OCI-LY1 (cell line): ENCODE measurements at regions not wholly inside any gene's neighbourhood (a gene's known extent, or its start where the extent isn't known, plus 50 kb on each side); places are given as distances from the start of the nearest gene placed in this dataset.

Experiments
- H2AFZ ChIP-seq: fragments of 200-600 bp; sonication (generic), shearing (Covaris generic); 2 replicates; pipeline ENCODE4 v1.6.0; 2014; ENCODE audit warnings: antibody characterized with exemption, mild to moderate bottlenecking, low read length
- H3F3A ChIP-seq: fragments of 200-600 bp; sonication (generic), shearing (Covaris generic); 2 replicates; pipeline ENCODE4 v1.6.0; 2014; ENCODE audit warnings: mild to moderate bottlenecking, antibody characterized with exemption, low read length, moderate library complexity; ENCODE audit not compliant: insufficient read depth
- H3K27ac ChIP-seq: fragments of 200-600 bp; sonication (generic); 2 replicates; pipeline ENCODE4 v1.5.1; 2014; ENCODE audit warnings: low read length, mixed run types, mild to moderate bottlenecking, low read depth; ENCODE audit not compliant: poor library complexity, severe bottlenecking
- H3K27me3 ChIP-seq: fragments of 200-600 bp; sonication (generic); 2 replicates; pipeline ENCODE4 v1.6.0; 2014; ENCODE audit warnings: antibody characterized with exemption, mild to moderate bottlenecking, low read length, moderate library complexity; ENCODE audit not compliant: insufficient read depth
- H3K36me3 ChIP-seq: fragments of 200-600 bp; sonication (generic); 2 replicates; pipeline ENCODE4 v1.6.1; 2014; ENCODE audit warnings: mild to moderate bottlenecking, antibody characterized with exemption, low read length, moderate library complexity, mixed read lengths; ENCODE audit not compliant: insufficient read depth
- H3K4me1 ChIP-seq: fragments of 200-600 bp; sonication (generic); 2 replicates; pipeline ENCODE4 v1.5.1; 2014; ENCODE audit warnings: mild to moderate bottlenecking, low read length, moderate library complexity; ENCODE audit not compliant: insufficient read depth, severe bottlenecking
- H3K4me2 ChIP-seq: fragments of 200-600 bp; sonication (generic), shearing (Covaris generic); 2 replicates; pipeline ENCODE4 v1.6.1; 2014; ENCODE audit warnings: low read length
- H3K4me3 ChIP-seq: fragments of 200-600 bp; sonication (generic); 2 replicates; pipeline ENCODE4 v1.5.1; 2014; ENCODE audit warnings: low read length, low read depth, mild to moderate bottlenecking, mixed read lengths; ENCODE audit not compliant: poor library complexity, severe bottlenecking
- H3K79me2 ChIP-seq: fragments of 200-600 bp; shearing (Covaris generic); 2 replicates; pipeline ENCODE4 v1.6.1; 2016; ENCODE audit warnings: mixed run types, low read length, mixed read lengths; ENCODE audit not compliant: insufficient read depth
- H3K9ac ChIP-seq: fragments of 200-600 bp; sonication (generic), shearing (Covaris generic); 2 replicates; pipeline ENCODE4 v1.6.1; 2014; ENCODE audit warnings: mild to moderate bottlenecking, low read length, mixed read lengths
- H3K9me2 ChIP-seq: fragments of 200-600 bp; sonication (generic), shearing (Covaris generic); 2 replicates; pipeline ENCODE4 v1.6.1; 2014; ENCODE audit warnings: low read depth, mild to moderate bottlenecking, low read length, mixed read lengths
- H3K9me3 ChIP-seq: fragments of 200-600 bp; shearing (Covaris generic); 2 replicates; pipeline ENCODE4 v1.6.1; 2014; ENCODE audit warnings: low read length, mixed read lengths
- H4K20me1 ChIP-seq: fragments of 200-600 bp; sonication (generic), shearing (Covaris generic); 2 replicates; pipeline ENCODE4 v1.6.0; 2016; ENCODE audit warnings: mild to moderate bottlenecking, low read length; ENCODE audit not compliant: insufficient read depth
- EZH2 ChIP-seq: fragments of 200-600 bp; sonication (generic), shearing (Covaris generic); IDR thresholded peaks from 2 replicates; pipeline ENCODE4 v1.8.0; 2017; ENCODE audit warnings: borderline replicate concordance, mixed run types, mild to moderate bottlenecking, antibody characterized with exemption, low read length, moderate library complexity, mixed read lengths
- TF ChIP-seq, protein P1 (sequence below): fragments of 200-600 bp; sonication (generic), shearing (Covaris generic); IDR thresholded peaks from 2 replicates; pipeline ENCODE4 v1.5.1; 2017; ENCODE audit warnings: mild to moderate bottlenecking, antibody characterized with exemption, low read length, moderate library complexity, mixed read lengths

DNA sequence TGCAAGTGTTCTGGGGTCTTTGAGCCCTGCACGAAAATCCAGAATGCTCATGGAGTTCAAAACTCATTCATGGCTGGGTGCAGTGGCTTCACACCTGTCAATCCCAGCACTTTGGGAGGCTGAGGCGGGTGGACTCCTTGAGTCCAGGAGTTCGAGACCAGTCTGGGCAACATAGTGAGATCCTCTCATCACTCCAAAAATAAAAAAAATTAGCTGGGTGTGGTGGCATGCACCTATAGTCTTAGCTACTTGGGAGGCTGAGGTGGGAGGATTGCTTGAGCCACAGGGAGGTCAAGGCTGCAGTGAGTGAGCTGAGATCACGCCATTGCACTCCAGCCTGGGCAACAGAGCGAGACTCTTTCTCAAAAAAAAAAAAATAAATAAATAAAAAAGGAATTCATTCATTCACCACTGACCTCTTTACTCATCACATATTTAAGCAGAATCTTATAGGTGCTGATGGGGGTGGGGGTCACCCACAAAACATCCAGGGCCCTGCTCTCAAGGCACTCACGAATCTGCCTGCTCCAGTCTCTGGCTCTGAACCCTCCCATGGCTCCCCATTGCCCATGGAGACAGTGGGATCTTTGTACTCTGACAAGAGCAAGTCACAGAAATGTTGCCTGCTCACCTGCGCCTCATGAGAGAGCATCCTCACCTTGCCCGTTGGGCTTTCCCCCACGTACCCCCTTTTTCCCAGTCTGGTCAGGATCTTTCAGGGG is 76.7 kb upstream of the IER5L start:
- no peak overlapping the region for H2AFZ ChIP-seq
- no peak overlapping the region for H3K27ac ChIP-seq
- H4K20me1 ChIP-seq: no peaks in the 10 kb centered on the region
- no peaks in the 10 kb centered on the region for H3K4me1 ChIP-seq
- TF ChIP-seq EZH2: no peak
- TF ChIP-seq, protein P1, sequence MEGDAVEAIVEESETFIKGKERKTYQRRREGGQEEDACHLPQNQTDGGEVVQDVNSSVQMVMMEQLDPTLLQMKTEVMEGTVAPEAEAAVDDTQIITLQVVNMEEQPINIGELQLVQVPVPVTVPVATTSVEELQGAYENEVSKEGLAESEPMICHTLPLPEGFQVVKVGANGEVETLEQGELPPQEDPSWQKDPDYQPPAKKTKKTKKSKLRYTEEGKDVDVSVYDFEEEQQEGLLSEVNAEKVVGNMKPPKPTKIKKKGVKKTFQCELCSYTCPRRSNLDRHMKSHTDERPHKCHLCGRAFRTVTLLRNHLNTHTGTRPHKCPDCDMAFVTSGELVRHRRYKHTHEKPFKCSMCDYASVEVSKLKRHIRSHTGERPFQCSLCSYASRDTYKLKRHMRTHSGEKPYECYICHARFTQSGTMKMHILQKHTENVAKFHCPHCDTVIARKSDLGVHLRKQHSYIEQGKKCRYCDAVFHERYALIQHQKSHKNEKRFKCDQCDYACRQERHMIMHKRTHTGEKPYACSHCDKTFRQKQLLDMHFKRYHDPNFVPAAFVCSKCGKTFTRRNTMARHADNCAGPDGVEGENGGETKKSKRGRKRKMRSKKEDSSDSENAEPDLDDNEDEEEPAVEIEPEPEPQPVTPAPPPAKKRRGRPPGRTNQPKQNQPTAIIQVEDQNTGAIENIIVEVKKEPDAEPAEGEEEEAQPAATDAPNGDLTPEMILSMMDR: no peak
- H3K79me2 ChIP-seq: no peaks in the 10 kb centered on the region
- H3K9me2 ChIP-seq: no peaks in the 10 kb centered on the region
- H3F3A ChIP-seq: no peaks in the 10 kb centered on the region
- H3K36me3 ChIP-seq: no peaks in the 10 kb centered on the region; the same call in 1 of the 2 replicates
- peaks cover 12% of the 10 kb centered on the region; the same call in 1 of the 2 replicates for H3K27me3 ChIP-seq
- H3K4me2 ChIP-seq: no peak overlapping the region
- no peak overlapping the region for H3K4me3 ChIP-seq
- H3K9me3 ChIP-seq: no peaks in the 10 kb centered on the region
- H3K9ac ChIP-seq: no peak overlapping the region

DNA sequence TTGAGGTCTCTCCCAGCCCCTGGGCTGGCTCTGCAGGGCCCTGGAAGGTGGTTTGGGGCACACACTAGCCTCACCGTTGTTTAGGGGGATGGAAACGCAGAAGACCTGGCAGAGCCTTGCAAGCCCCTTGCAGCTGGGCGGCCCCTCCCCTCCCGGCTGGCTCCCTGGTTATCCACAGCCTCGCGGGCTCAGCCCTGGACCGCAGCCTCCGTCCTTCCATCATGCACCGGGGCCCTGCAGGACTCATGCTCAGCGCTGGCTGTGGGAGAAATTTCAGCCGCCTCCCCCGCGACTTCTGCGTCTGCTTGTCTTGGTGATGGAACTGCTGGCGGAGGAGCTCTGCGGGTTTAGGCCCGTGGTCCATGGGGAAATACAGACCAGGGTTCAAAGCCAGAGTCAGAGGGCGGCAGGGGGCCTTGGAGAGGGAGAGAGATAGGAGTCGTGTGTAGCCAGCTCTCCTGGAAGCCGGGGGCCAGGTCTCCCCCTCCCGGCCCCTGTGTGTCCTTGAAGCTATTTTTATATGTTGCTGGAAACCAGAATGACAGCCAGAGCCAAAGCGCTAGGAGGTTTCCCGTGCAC is 75.8 kb upstream of the IER5L start:
- Histone ChIP-seq H3K9ac (no peak overlapping the region), H3K27ac (no peak overlapping the region), H3K4me3 (no peak overlapping the region), H3K4me2 (no peak overlapping the region), H3K36me3 (no peaks in the 10 kb centered on the region; the same call in 1 of the 2 replicates), H3F3A (no peaks in the 10 kb centered on the region), H2AFZ (no peak overlapping the region), H3K9me3 (0 out of 2 replicates have a peak, but pooled peaks cover 2% of the 10 kb centered on the region), H3K4me1 (no peaks in the 10 kb centered on the region), H3K27me3 (peaks cover 15% of the 10 kb centered on the region; the same call in 1 of the 2 replicates), H3K79me2 (no peaks in the 10 kb centered on the region), H4K20me1 (no peaks in the 10 kb centered on the region), H3K9me2 (no peaks in the 10 kb centered on the region)
- TF ChIP-seq, protein P1: no peak
- no peak for TF ChIP-seq EZH2

DNA sequence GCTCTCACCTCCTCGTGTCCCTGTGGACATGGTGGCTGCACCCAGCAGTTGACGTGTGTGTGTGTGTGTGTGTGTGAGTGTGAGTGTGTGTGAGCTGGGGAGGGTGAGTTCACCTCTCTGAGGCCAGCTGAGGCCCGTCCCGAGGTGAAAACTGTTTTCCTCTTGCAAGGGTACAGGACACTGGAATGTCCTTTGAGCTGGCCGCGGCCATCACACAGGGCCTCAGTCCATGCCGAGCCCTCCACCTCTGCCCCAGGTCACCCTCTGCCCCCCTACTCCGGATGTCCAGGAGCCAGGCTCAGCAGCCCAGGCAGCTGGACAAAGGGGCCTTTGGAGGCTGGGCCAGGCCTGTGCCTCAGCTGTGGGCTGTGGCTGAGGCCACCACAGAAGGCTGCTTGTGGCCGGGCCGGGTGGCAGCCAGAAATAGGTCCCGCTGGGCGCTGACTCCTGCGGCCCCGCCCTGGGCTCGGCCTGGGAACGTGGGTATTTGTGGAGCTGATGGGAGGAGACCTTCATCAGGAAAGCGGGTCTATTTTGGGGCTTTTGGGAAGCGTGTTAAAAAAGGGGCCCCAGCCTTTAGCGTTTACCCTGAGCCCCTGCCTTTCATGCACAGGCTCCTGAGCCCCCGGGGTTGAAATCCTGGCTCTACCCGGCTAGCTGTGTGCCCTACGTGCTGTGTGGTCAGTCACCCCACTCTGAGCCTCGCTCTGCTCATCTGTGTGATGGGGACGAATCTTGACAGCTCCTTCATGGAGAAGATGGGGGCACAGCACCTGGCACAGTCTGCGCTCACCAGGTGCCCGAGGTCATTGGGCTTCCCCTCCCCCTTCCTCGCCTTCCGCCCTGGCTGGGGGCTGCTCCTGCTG is 75.1 kb upstream of the IER5L start:
- Histone ChIP-seq H3K27ac (no peak overlapping the region), H3K9me3 (peaks cover 6% of the 10 kb centered on the region; the same call in 1 of the 2 replicates), H3K4me2 (no peak overlapping the region), H4K20me1 (no peaks in the 10 kb centered on the region), H3K9ac (no peak overlapping the region), H3K27me3 (peaks cover 17% of the 10 kb centered on the region; the same call in 1 of the 2 replicates), H3F3A (no peaks in the 10 kb centered on the region), H2AFZ (no peak overlapping the region), H3K79me2 (no peaks in the 10 kb centered on the region), H3K36me3 (no peaks in the 10 kb centered on the region; the same call in 1 of the 2 replicates), H3K9me2 (no peaks in the 10 kb centered on the region), H3K4me1 (no peaks in the 10 kb centered on the region), H3K4me3 (no peak overlapping the region)
- TF ChIP-seq EZH2: no peak
- TF ChIP-seq, protein P1: no peak
